GM19043 (cell line): ENCODE measurements at regions not wholly inside any gene's neighbourhood (a gene's known extent, or its start where the extent isn't known, plus 50 kb on each side); places are given as distances from the start of the nearest gene placed in this dataset.

Source experiments
- ATAC-seq: cut with Tn5 transposase; IDR thresholded peaks from one replicate; pipeline ENCODE4 v1.9.1; 2021; ENCODE audit warnings: low read depth; ENCODE audit not compliant: unreplicated experiment

GRCh38 chr7:94222516-94222915 is 172.2 kb upstream of the COL1A2 start:
- no peak for ATAC-seq

DNA sequence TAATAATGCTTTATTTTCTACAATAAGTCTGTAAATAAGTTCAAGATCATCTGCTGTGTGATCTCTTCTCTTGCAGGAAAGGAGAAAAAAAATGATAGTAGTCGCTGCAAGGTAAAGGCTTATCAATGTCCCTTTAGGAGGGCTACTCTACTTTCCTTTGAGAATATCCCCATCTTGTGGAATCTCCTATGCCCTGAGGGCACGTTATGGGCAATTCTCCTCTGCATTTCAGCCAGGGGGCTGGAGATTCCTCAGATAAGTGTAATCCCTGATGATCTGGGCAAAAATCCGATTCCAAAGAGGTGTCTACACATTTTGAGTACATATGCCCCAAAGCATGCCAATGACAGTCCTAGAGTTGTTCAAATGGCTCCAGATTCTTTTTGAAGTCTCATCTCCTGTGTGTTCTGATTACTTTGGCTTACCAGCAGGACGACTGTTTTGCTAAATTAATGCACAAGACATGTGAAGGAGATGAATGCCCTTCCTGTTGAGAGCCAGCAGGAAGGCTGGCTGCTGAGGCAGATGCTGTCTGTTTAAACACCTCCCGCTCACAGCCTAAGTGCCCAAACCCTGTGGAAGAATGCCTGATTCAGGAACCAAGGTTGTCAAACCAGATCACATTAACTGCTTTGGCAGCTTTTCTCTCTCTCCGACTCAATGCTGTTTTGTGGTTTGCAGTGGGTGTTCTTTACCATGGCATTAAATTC is 171.2 kb upstream of the COL1A2 start:
- no peak for ATAC-seq

- no peak for ATAC-seq
Measured at GRCh38 chr7:94228223-94228622, 166.5 kb upstream of the COL1A2 start.

GRCh38 chr7:94228678-94229077 is 166.0 kb upstream of the COL1A2 start:
- no peak for ATAC-seq

GRCh38 chr7:94231305-94231704 is 163.4 kb upstream of the COL1A2 start:
- ATAC-seq = no peak

DNA sequence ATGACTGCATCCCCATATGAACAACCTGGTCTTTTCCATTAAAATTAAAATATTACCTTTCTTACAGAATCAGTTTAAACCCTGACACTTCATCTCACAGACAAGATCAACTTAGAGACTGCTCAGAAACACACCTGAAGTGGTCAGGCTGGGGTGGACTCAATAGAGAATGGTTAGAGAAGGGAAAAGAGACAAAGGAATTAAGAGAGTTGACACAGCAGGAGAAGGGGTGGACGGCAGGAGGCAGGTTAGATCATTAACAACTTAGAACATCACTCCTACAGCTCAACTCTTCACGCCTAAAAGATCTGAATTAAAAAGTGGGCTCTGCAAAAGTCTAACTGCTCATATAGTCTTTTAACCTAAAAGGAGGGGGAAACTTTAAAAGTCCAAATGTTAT is 157.7 kb upstream of the COL1A2 start:
- no peak for ATAC-seq

DNA sequence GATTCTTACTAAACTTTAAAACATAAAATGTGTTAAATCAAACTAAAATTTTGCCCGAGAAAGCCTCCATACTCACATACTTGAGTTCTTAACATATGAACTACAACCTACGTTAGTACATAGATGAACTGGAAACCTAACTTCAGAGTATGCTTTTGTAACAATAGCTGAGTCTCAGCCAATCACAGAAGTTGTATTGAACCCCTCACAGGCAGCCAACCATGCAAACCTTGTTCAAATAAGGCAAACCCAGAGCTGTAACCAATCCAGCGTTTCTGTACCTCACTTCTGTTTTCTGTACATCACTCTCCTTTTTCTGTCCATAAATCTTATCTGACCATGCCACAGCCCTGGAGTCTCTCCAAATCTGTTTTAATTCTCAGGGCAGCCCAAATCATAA is 157.3 kb upstream of the COL1A2 start:
- no peak for ATAC-seq

DNA sequence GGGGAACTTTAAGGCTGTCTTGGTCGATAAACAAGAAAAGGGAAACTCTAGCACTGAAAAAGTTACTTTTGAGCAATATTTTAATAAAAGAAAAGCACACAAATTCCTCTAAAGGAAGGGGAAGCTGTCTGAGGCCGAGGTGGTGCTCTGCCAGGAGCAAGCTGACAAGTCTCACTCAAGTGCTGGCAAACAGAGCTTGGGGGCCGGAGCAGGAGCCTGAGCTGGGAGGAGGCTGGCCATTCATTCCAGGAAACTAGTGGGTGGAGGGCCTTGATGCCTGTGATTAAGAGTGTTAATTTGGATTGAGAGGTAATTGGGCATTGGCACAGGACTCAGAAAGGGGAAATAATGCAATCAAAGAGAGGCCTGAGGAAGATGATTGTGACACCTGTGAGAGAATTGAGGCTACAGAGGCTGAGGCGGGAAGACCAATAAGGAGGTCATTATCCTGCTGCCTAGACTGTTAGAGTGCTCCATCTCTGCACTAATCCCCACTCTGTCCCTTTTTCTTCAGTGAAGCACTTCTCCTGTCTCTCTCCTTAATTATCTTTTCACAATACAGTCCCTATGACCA is 154.9 kb upstream of the COL1A2 start:
- no peak for ATAC-seq

DNA sequence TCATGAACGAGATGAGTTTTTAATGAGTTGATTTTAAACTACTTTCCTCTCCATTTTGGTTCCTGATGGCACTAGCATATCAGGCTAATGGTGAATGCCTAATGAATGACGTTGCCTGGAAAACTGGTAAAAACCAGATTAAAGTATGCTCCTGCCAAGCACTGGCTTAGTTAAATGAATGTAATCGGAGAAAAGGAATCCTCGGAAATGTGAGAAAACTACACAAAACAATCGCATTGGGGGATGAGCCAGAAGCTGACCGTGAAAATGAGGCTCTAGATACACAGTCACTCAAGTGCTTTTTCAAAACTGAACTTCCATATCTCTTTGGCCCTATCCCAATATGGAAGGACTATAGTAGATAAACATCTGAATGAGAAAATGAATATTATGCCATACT is 153.8 kb upstream of the COL1A2 start:
- ATAC-seq = no peak

- ATAC-seq = no peak
Measured at GRCh38 chr7:94241402-94241925, 153.2 kb upstream of the COL1A2 start.

DNA sequence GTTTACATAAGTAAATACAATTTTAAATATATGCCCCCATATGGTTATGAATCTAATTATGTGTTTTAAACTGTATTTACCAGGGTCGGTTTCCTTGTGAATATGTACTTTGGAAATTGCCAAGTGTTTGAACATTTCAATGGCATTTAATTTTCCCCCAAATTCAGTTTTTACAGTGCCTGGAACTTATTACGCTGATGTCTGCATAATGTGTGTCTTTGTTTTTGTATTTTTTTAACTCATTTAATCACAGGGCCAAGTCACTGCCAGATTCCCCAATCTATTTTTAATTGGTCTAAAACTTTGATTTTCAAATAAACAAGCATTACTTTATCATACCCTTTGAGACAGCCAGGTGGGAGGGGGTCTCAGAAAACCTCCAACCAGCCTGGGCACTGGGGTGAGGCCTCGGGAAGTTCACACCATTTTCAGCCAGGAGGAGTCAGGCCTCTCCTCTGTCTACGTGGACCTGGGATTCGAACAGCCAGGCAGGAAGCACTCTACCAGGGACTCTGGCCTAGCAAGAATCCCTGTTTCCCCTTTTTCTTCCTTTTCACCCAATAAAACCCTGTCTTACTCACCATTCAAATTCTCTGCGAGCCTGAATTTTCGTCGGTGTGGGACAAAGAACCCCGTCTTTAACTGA is 151.5 kb upstream of the COL1A2 start:
- no peak for ATAC-seq

DNA sequence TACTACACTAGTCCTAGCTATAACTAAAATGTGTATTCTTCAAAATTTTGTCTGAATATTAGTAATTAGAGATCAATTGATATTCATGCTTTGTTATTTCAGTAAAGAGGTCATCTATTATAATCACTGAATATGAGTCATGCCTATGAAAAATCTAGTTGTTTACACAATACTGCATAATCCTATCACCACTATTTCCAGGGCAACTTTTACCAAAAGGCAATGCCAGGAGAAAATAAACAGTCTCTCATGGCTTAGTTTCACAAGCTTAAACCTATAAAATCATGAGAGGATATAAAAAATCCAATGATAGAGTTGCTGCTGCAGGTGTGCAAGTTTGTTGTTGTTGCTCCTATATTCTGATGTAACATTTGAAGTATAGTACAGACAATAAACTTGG is 149.9 kb upstream of the COL1A2 start:
- ATAC-seq = no peak

DNA sequence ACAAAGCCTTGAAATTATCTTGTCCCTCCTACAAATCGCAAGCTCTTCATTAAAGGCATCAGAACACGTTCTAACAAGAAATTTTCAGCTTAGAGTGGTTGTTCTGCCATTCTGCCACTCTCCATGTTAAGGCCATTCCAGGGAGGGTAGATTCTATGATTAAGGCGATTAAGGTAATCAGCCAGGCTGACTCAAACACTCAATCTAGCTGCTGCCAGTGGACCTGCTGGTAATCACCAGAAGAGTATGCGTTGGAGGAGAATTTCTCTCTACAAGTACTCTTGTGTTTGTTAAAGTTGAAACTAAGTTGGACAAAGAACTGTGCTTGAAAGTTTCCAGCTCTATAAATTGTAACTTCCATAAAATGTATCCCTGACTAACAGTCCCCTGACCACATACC is 149.2 kb upstream of the COL1A2 start:
- ATAC-seq = no peak

- no peak for ATAC-seq
Measured at GRCh38 chr7:94247970-94248369, 146.7 kb upstream of the COL1A2 start.

GRCh38 chr7:94249631-94250030 is 145.1 kb upstream of the COL1A2 start:
- ATAC-seq = no peak

DNA sequence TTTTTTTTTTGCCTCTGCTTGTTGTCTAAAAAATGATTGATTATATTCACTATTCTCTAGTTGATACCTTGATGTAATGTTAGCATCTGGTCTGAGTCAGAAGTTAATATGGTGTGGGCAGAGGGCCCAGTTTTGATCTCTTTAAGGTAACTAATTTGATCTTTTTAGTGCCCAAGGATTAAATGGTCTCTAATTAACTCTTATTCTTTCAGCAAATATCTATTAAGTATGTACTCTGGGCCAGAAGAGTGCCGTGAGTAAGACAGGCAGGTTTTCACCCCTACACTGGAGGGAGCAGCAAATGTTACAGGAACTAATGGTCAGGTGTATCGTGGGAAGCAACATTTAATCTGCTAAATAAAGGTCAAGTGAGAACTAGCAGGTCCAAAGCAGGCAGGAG is 144.6 kb upstream of the COL1A2 start:
- no peak for ATAC-seq

- ATAC-seq = no peak
Measured at GRCh38 chr7:94250987-94251386, 143.7 kb upstream of the COL1A2 start.

DNA sequence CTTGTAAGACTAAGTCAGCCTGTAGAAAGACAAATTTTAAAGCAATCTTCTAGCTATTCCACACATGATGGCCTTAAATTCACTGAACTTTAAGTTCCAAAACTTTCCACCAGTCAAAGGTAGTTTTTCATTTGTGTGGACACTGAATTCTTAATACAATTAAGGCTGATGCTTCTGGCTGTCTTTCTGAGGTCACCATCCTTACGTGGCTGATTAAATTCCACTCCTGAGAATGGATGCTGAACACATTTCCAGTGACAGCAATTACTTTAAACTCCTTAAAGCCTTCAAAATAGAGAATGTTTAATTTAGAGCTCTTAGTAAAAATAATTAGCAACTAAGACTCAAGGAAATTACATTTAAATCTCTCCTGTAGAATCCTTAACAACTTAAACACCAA is 142.6 kb upstream of the COL1A2 start:
- no peak for ATAC-seq

DNA sequence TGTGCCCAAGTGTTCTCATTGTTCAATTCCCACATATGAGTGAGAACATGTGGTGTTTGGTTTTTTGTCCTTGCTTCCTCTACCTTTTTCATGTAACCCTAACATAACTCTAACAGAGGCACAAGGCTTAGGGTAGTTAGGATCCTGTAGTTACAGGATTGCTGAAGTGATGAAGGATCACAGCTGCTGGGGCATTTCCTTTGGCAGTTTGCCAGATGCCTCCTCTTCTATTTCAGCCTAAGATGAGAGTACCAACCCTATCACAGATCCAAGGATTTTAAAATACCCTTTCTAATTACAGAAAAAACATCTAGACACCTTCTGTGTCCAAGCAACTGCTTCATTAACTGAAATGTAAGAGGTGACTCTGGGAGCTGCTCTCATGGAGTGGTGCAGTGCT is 141.7 kb upstream of the COL1A2 start:
- ATAC-seq = no peak

DNA sequence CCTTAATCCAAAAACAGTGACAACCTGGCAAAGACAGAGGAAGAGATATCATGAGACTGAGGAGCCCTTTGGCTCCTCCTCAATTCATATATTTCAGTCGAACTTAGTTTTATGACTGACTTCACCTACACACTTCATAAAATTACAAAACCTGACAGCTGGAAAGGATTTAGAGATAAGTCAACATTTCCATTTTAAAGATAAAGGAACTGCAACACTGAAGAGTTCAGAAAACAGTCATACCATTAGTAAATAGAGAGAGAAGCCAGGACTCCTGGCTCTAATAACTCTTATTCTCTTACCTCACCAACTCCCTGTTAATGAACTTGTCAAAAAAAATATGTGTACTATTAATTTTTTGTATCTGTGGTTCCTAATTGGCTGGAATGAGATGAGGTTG is 141.0 kb upstream of the COL1A2 start:
- ATAC-seq = no peak

DNA sequence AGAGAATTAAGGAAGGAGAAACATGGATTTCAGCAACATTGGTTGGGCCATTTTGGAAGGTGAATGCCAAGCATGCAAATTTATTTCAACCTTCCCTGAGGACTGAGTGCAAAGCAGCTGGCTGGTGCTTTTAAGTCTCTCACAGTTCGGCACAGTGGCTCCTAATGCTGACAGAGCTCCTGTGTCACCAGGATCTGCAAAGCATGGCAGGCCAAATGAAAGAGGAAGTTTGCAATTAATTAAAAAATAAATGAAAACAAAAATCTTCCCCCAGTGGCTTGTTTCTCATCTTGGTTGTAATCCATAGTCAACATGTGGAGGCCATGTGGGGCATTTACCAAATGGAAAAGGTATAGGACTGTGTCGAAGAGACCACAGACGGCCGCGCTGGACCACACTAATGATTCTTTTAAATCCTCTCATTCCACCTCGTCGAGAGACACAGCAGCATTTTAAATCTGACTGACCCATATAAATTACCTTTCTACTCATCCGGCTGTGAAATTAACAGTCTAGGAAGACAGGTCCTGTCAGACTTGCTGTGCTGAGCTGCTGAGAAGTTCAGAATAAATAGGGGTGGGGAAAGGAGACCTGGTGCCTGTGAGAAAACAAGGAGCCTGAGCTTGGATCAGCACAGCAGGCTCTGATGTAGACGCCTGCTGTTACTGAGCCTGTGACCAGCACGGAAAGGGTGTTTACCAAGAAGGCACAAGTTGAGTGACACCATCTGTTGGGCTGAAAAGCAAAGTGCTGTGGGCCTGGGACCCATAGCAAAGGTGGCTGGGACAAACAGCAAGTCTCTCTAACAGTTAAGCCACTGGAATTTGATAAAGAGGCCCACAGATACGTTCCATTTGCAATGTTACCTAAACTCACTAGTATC is 136.0 kb upstream of the COL1A2 start:
- no peak for ATAC-seq
